WTC11 (cell line): ENCODE measurements at regions not wholly inside any gene's neighbourhood (a gene's known extent, or its start where the extent isn't known, plus 50 kb on each side); places are given as distances from the start of the nearest gene placed in this dataset.
"Not testable (repeated sequence)": the region's sequence is repeated elsewhere in the genome, so short reads cannot be mapped to it uniquely, and the experiment has no call there.

Source experiments
- ATAC-seq: fragments of 200-7000 bp; cut with Tn5 transposase; 2 replicates; pipeline ENCODE4 v1.10.0; 2021; ENCODE audit warnings: mild to moderate bottlenecking, moderate library complexity
- CTCF ChIA-PET: fragments of 300-600 bp; sonication (Branson Sonifier 250); formaldehyde crosslinking; loops from one replicate; lab custom pipeline; 2021; ENCODE audit warnings: antibody characterized with exemption; lab: Charles Lee
- POLR2A ChIA-PET: fragments of 350-600 bp; sonication (Branson Sonifier 250); formaldehyde crosslinking; loops from one replicate; lab custom pipeline; 2021; ENCODE audit warnings: antibody characterized with exemption; lab: Charles Lee
- DNase-seq: peaks from one replicate; pipeline ENCODE4 v3.0.0; 2021; ENCODE audit warnings: low spot score
- H3K27ac Mint-ChIP-seq: 2 replicates; pipeline ENCODE4 v1.8.0; 2021; ENCODE audit warnings: mixed read lengths
- H3K27me3 Mint-ChIP-seq: 2 replicates; pipeline ENCODE4 v1.8.0; 2021; ENCODE audit warnings: low read depth, mild to moderate bottlenecking, moderate library complexity, mixed read lengths
- H3K36me3 Mint-ChIP-seq: 2 replicates; pipeline ENCODE4 v1.8.0; 2021; ENCODE audit warnings: mixed read lengths
- H3K4me1 Mint-ChIP-seq: 2 replicates; pipeline ENCODE4 v1.8.0; 2022; ENCODE audit warnings: mixed read lengths
- H3K4me3 Mint-ChIP-seq: 2 replicates; pipeline ENCODE4 v1.8.0; 2021; ENCODE audit warnings: mild to moderate bottlenecking, moderate library complexity, mixed read lengths
- H3K9me3 Mint-ChIP-seq: 2 replicates; pipeline ENCODE4 v1.8.0; 2021; ENCODE audit warnings: mixed read lengths
- CBFB ChIP-seq: sonication (generic); formaldehyde crosslinking; IDR thresholded peaks from 2 replicates; pipeline ENCODE4 v1.8.1; 2022; ENCODE audit warnings: mild to moderate bottlenecking, low read depth, missing genetic modification reagents
- ESRRA ChIP-seq: sonication (generic); formaldehyde crosslinking; IDR thresholded peaks from 2 replicates; pipeline ENCODE4 v1.8.1; 2022; ENCODE audit warnings: mild to moderate bottlenecking, missing genetic modification reagents, borderline replicate concordance
- FOXK1 ChIP-seq: sonication (generic); formaldehyde crosslinking; IDR thresholded peaks from 2 replicates; pipeline ENCODE4 v1.8.0; 2022; ENCODE audit warnings: mild to moderate bottlenecking, moderate library complexity, missing genetic modification reagents
- JUN ChIP-seq: sonication (generic); formaldehyde crosslinking; IDR thresholded peaks from 2 replicates; pipeline ENCODE4 v1.8.0; 2023; ENCODE audit warnings: mild to moderate bottlenecking, missing genetic modification reagents
- MXD4 ChIP-seq: fragments of 250-450 bp; sonication (Bioruptor Pico); IDR thresholded peaks from 2 replicates; pipeline ENCODE4 v1.8.0; 2021; ENCODE audit warnings: mild to moderate bottlenecking, moderate library complexity, borderline replicate concordance
- NFATC4 ChIP-seq: fragments of 250-450 bp; sonication (Bioruptor Pico); IDR thresholded peaks from 2 replicates; pipeline ENCODE4 v1.9.0; 2021; ENCODE audit warnings: mild to moderate bottlenecking
- NR1H2 ChIP-seq: sonication (generic); formaldehyde crosslinking; IDR thresholded peaks from 2 replicates; pipeline ENCODE4 v1.9.0; 2021; ENCODE audit warnings: mild to moderate bottlenecking, moderate library complexity, missing genetic modification reagents
- SMAD3 ChIP-seq: sonication (generic); formaldehyde crosslinking; IDR thresholded peaks from 2 replicates; pipeline ENCODE4 v1.8.0; 2022; ENCODE audit warnings: missing genetic modification reagents, mild to moderate bottlenecking, borderline replicate concordance
- ZNF121 ChIP-seq: sonication (generic); formaldehyde crosslinking; IDR thresholded peaks from 2 replicates; pipeline ENCODE4 v1.8.0; 2023; ENCODE audit warnings: missing genetic modification reagents
- ZNF138 ChIP-seq: sonication (generic); formaldehyde crosslinking; conservative IDR thresholded peaks from 2 replicates; pipeline ENCODE4 v1.8.1; 2022; ENCODE audit warnings: mild to moderate bottlenecking, moderate library complexity, missing genetic modification reagents
- ZNF219 ChIP-seq: sonication (generic); formaldehyde crosslinking; IDR thresholded peaks from 2 replicates; pipeline ENCODE4 v1.8.0; 2023; ENCODE audit warnings: missing genetic modification reagents, mild to moderate bottlenecking, borderline replicate concordance
- TF ChIP-seq, protein P1 (sequence below): fragments of 250-450 bp; sonication (Bioruptor Pico); IDR thresholded peaks from 2 replicates; pipeline ENCODE4 v1.9.0; 2021; ENCODE audit warnings: mild to moderate bottlenecking
- TF ChIP-seq, protein P2 (sequence below): sonication (generic); formaldehyde crosslinking; IDR thresholded peaks from 2 replicates; pipeline ENCODE4 v1.8.0; 2022; ENCODE audit warnings: mild to moderate bottlenecking, missing genetic modification reagents
- TF ChIP-seq, protein P3 (sequence below): fragments of 250-450 bp; sonication (Bioruptor Pico); IDR thresholded peaks from 2 replicates; pipeline ENCODE4 v1.9.0; 2021; ENCODE audit warnings: mild to moderate bottlenecking, borderline replicate concordance
- TF ChIP-seq, protein P4 (sequence below): fragments of 250-450 bp; sonication (Bioruptor Pico); IDR thresholded peaks from 2 replicates; pipeline ENCODE4 v1.8.0; 2021; ENCODE audit warnings: mild to moderate bottlenecking
- TF ChIP-seq, protein P5 (sequence below): sonication (generic); formaldehyde crosslinking; IDR thresholded peaks from 2 replicates; pipeline ENCODE4 v1.8.1; 2023; ENCODE audit warnings: mild to moderate bottlenecking, missing genetic modification reagents
- TF ChIP-seq, protein P6 (sequence below): sonication (generic); formaldehyde crosslinking; IDR thresholded peaks from 2 replicates; pipeline ENCODE4 v1.8.1; 2022; ENCODE audit warnings: low read depth, mild to moderate bottlenecking, moderate library complexity, missing genetic modification reagents, borderline replicate concordance

DNA sequence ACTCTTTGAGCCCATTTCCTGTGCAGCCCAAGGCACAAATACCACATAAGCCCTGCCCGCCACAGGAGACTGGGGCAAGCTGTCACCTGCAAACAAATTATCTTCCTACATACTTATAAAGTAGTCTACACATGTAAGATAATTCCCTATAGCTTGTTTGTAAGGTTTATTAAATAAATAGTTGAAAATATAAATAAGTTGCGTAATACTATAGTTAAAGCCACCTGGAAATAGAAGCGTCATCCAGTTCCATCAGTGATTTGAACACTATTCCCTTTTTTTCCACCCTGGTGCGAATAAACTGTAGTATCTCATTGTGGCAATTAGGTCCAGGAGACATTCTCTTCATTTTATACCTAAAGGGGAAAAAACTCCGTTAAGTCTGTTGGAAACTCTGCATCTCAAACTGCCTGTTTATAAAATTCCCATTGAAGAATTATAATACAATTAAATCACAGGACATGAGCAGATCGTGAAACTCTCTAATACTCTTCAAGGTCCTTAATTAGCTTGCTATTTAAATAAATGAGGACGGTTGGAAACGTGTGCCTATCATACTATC, 66.7 kb upstream of the CCT8L2 start:
- H3K36me3 Mint-ChIP-seq = peaks cover 54% of the 10 kb centered on the region
- H3K4me1 Mint-ChIP-seq, CTCF ChIA-PET, ATAC-seq, POLR2A ChIA-PET, DNase-seq, H3K27me3 Mint-ChIP-seq, H3K4me3 Mint-ChIP-seq, H3K27ac Mint-ChIP-seq: not testable (repeated sequence)
- peaks cover 56% of the 10 kb centered on the region for H3K9me3 Mint-ChIP-seq

DNA sequence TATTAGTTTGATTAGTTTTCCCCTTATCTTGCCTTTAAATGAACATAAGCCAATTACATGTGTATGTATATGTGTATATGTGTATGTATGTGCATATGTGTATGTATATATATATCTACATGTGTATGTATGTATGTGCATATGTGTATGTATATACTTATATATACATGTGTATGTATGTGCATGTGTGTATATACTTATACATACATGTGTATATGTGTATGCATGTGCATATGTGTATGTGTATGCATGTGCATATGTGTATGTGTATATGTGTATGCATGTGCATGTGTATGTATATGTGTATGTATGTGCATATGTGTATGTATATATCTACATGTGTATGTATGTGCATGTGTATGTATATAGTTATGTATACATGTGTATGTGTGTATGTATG, 65.5 kb upstream of the CCT8L2 start:
- CTCF ChIA-PET = no interaction called here
- Mint-ChIP-seq H3K4me3 (no peak overlapping the region), H3K27ac (no peak overlapping the region), H3K27me3 (peaks cover 6% of the 10 kb centered on the region; the same call in 1 of the 2 replicates), H3K9me3 (peaks cover 51% of the 10 kb centered on the region), H3K36me3 (peaks cover 50% of the 10 kb centered on the region), H3K4me1 (no peaks in the 10 kb centered on the region)
- DNase-seq (no peak), ATAC-seq (no peak)
- no peak for TF ChIP-seq ZNF219 (CRISPR knock-in tag)
- TF ChIP-seq SMAD3 = no peak
- TF ChIP-seq, protein P1, sequence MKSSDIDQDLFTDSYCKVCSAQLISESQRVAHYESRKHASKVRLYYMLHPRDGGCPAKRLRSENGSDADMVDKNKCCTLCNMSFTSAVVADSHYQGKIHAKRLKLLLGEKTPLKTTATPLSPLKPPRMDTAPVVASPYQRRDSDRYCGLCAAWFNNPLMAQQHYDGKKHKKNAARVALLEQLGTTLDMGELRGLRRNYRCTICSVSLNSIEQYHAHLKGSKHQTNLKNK (CRISPR knock-in tag) = no peak
- TF ChIP-seq, protein P2, sequence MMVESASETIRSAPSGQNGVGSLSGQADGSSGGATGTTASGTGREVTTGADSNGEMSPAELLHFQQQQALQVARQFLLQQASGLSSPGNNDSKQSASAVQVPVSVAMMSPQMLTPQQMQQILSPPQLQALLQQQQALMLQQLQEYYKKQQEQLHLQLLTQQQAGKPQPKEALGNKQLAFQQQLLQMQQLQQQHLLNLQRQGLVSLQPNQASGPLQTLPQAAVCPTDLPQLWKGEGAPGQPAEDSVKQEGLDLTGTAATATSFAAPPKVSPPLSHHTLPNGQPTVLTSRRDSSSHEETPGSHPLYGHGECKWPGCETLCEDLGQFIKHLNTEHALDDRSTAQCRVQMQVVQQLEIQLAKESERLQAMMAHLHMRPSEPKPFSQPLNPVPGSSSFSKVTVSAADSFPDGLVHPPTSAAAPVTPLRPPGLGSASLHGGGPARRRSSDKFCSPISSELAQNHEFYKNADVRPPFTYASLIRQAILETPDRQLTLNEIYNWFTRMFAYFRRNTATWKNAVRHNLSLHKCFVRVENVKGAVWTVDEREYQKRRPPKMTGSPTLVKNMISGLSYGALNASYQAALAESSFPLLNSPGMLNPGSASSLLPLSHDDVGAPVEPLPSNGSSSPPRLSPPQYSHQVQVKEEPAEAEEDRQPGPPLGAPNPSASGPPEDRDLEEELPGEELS = no peak
- TF ChIP-seq, all 79 proteins: peak for 0
- POLR2A ChIA-PET = no interaction called here

DNA sequence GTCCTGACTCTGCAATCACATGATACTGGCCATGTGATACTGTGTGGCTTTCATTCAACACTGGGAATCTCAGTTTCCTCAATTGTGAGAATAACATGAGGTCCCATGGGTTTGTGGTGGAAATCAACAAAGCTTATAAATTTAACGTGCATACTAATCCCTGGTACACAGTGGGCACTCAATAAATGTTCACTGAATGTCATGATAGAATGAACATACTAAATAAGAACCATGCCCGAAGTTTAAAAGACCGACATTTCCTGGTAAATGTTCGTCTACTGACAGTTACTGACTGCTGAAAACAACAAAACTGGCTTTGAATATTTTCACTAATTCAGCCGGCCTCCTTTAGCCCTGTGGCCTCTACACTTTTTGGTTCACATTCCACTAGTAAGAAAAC, 62.3 kb upstream of the CCT8L2 start:
- Mint-ChIP-seq H3K9me3 (peaks cover 59% of the 10 kb centered on the region), H3K27me3 (no peaks in the 10 kb centered on the region; the same call in 1 of the 2 replicates), H3K4me3 (no peak overlapping the region), H3K4me1 (no peaks in the 10 kb centered on the region), H3K27ac (no peak overlapping the region), H3K36me3 (peaks cover 46% of the 10 kb centered on the region)
- DNase-seq (no peak), ATAC-seq (no peak)
- POLR2A ChIA-PET = no interaction called here
- CTCF ChIA-PET = no interaction called here
- TF ChIP-seq, protein P3, sequence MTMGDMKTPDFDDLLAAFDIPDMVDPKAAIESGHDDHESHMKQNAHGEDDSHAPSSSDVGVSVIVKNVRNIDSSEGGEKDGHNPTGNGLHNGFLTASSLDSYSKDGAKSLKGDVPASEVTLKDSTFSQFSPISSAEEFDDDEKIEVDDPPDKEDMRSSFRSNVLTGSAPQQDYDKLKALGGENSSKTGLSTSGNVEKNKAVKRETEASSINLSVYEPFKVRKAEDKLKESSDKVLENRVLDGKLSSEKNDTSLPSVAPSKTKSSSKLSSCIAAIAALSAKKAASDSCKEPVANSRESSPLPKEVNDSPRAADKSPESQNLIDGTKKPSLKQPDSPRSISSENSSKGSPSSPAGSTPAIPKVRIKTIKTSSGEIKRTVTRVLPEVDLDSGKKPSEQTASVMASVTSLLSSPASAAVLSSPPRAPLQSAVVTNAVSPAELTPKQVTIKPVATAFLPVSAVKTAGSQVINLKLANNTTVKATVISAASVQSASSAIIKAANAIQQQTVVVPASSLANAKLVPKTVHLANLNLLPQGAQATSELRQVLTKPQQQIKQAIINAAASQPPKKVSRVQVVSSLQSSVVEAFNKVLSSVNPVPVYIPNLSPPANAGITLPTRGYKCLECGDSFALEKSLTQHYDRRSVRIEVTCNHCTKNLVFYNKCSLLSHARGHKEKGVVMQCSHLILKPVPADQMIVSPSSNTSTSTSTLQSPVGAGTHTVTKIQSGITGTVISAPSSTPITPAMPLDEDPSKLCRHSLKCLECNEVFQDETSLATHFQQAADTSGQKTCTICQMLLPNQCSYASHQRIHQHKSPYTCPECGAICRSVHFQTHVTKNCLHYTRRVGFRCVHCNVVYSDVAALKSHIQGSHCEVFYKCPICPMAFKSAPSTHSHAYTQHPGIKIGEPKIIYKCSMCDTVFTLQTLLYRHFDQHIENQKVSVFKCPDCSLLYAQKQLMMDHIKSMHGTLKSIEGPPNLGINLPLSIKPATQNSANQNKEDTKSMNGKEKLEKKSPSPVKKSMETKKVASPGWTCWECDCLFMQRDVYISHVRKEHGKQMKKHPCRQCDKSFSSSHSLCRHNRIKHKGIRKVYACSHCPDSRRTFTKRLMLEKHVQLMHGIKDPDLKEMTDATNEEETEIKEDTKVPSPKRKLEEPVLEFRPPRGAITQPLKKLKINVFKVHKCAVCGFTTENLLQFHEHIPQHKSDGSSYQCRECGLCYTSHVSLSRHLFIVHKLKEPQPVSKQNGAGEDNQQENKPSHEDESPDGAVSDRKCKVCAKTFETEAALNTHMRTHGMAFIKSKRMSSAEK (CRISPR knock-in tag) = no peak
- TF ChIP-seq JUN (CRISPR knock-in tag) (no peak), FOXK1 (CRISPR knock-in tag) (no peak), ZNF138 (CRISPR knock-in tag) (no peak), MXD4 (no peak), NR1H2 (CRISPR knock-in tag) (no peak), CBFB (no peak), ESRRA (no peak), ZNF121 (CRISPR knock-in tag) (no peak), NFATC4 (CRISPR knock-in tag) (no peak)
- TF ChIP-seq, protein P4, sequence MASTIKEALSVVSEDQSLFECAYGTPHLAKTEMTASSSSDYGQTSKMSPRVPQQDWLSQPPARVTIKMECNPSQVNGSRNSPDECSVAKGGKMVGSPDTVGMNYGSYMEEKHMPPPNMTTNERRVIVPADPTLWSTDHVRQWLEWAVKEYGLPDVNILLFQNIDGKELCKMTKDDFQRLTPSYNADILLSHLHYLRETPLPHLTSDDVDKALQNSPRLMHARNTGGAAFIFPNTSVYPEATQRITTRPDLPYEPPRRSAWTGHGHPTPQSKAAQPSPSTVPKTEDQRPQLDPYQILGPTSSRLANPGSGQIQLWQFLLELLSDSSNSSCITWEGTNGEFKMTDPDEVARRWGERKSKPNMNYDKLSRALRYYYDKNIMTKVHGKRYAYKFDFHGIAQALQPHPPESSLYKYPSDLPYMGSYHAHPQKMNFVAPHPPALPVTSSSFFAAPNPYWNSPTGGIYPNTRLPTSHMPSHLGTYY (CRISPR knock-in tag) = no peak
- TF ChIP-seq, protein P2 = no peak
- TF ChIP-seq, protein P1 (CRISPR knock-in tag) = no peak
- TF ChIP-seq, protein P5, sequence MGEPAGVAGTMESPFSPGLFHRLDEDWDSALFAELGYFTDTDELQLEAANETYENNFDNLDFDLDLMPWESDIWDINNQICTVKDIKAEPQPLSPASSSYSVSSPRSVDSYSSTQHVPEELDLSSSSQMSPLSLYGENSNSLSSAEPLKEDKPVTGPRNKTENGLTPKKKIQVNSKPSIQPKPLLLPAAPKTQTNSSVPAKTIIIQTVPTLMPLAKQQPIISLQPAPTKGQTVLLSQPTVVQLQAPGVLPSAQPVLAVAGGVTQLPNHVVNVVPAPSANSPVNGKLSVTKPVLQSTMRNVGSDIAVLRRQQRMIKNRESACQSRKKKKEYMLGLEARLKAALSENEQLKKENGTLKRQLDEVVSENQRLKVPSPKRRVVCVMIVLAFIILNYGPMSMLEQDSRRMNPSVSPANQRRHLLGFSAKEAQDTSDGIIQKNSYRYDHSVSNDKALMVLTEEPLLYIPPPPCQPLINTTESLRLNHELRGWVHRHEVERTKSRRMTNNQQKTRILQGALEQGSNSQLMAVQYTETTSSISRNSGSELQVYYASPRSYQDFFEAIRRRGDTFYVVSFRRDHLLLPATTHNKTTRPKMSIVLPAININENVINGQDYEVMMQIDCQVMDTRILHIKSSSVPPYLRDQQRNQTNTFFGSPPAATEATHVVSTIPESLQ (CRISPR knock-in tag) = no peak
- TF ChIP-seq, protein P6, sequence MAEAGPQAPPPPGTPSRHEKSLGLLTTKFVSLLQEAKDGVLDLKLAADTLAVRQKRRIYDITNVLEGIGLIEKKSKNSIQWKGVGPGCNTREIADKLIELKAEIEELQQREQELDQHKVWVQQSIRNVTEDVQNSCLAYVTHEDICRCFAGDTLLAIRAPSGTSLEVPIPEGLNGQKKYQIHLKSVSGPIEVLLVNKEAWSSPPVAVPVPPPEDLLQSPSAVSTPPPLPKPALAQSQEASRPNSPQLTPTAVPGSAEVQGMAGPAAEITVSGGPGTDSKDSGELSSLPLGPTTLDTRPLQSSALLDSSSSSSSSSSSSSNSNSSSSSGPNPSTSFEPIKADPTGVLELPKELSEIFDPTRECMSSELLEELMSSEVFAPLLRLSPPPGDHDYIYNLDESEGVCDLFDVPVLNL (CRISPR knock-in tag) = no peak
